HG02571 (cell line): ENCODE measurements at regions not wholly inside any gene's neighbourhood (a gene's known extent, or its start where the extent isn't known, plus 50 kb on each side); places are given as distances from the start of the nearest gene placed in this dataset.
"Not testable (repeated sequence)": the region's sequence is repeated elsewhere in the genome, so short reads cannot be mapped to it uniquely, and the experiment has no call there.

Source experiments
- ATAC-seq: cut with Tn5 transposase; IDR thresholded peaks from one replicate; pipeline ENCODE4 v1.9.1; 2021; ENCODE audit warnings: mild to moderate bottlenecking, moderate library complexity; ENCODE audit not compliant: unreplicated experiment

DNA sequence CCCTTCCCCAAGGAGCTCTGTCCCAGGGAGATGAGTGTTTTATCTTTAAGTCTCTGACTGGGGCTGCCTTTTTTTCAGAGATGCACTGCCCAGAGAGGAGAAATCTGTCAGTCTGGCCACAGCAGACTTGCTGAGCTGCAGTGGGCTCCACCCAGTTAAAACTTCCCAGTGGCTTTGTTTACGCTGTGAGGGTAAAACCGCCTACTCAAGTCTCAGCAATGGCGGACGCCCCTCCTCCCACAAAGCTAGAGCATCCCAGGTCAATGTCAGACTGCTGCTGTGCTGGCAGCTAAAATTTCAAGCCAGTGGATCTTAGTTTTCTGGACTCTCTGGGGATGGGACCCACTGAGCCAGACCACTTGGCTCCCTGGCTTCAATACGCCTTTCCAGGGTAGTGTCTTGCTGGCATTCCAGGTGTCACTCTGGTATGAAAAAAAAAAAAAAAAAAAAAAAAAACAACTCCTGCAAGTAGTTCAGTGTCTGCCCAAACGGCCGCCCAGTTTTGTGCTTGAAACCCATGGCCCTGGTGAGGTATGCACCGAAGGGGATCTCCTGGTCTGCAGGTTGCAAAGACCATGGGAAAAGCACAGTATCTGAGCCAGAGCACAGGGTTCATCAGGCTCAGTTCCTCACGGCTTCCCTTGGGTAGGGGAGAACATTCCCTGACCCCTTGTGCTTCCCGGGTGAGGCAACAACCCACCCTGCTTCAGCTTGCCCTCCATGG, 1616.1 kb upstream of the ADGRL3 start:
- no peak for ATAC-seq

DNA sequence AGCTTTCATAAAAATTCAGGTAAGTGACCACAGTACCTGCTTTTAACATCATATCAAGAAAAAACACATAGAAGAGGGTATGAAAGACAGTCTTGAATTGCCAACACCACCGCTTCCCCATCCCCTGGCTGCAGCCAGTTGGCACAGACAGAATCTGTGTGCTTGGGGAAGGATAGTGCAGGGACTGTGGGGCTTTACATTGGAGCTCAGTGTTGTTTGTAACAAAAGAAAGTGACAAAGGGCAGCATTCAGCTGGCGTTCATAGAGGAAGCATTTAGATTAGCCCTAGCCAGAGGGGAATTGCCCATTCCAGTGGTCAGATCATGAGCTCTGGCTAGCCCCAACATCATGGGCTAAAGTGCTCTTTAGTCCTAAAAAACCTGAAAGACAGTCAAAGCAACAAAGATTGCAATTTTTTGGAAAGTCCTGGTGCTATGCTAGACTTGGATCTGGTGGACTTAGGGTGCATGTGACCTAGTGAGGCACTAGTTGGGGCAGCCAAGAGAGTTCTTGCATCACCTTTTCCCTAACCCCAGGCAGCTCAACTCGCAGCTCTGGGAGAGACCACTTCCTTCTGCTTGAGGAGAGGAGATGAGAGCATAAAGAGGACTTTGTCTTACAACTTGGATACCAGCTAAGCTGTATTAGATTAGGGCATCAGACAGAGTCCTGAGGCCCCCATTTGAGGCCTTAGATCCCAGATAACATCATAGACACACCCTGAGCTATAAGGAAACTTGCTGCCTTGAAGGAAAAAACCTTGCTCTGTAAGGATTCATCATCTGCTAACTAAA, 1602.4 kb upstream of the ADGRL3 start:
- no peak for ATAC-seq

DNA sequence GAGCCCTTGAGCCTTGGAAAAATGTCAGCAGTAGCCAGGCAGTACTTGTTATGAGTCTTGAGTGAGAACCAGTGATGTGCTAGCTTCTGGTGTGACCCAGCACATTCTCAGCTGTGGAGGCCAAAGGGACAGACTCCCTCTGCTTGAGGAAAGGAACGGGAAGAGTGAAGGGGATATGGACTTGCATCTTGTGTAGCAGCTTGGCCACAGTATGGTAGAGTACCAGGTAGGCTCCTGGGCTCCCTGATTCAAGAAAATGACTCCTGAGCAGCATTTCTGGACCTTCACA, 1601.9 kb upstream of the ADGRL3 start:
- no peak for ATAC-seq

GRCh38 chr4:59608466-59608865, 1591.7 kb upstream of the ADGRL3 start:
- no peak for ATAC-seq

DNA sequence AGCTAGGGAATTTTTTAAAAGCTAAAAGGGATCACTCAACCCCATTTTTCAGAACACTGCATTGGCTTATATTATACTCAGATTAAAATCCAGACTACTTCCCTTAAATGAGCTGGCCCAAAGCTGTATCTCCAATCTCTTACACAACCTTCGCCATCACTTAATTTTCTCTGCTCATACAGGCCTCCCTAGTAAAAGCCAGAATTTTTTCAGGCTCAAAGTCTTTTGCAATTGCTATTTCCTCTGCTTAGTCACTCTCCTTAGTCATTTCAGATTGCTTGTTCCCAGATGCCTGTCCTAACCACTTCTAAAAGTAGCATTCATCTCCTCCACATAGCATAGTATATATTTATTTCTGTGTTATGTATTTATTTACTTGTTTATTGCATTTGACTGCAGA, 1587.9 kb upstream of the ADGRL3 start:
- no peak for ATAC-seq

DNA sequence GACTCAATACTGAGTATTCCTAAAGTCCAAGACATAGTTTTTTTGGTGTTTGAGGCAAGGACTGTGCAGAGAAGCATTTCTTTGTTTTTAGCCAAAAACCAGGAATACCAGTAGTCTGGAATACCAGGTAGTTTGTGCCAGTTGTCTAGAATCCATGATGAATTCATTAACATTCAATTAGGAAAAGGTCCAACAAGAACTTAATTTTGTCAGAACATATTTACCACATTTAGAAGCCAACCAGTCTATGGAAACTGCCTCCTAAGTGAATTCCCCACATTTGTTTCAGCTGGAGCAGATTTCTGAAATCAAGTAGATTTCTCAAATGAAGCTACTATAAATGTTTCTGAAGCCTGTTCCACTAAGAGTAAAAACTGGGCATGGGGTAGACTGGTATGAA, 1584.8 kb upstream of the ADGRL3 start:
- ATAC-seq, result no peak

- no peak for ATAC-seq
Observed at GRCh38 chr4:59629348-59629747, 1570.8 kb upstream of the ADGRL3 start.

- ATAC-seq, result no peak
Observed at GRCh38 chr4:59630235-59630634, 1569.9 kb upstream of the ADGRL3 start.

DNA sequence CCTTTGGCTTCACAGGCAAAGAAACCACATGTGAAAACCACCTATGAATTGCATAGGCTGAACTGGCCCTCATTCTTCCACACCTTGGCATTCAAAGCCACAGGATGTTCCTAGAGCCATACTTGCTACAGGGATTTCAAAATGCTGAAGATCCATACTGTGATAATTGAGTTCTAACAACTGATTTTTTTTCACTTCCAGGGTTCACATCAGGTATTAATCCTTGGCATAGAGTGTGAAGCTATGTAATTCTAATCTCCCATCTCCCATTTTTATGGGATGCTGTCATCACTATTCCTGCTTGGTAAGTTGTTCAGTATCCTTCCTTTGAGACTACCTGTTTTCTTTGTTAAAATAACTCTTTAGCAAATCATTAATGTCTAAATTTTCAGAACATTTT, 1569.2 kb upstream of the ADGRL3 start:
- ATAC-seq, result no peak

DNA sequence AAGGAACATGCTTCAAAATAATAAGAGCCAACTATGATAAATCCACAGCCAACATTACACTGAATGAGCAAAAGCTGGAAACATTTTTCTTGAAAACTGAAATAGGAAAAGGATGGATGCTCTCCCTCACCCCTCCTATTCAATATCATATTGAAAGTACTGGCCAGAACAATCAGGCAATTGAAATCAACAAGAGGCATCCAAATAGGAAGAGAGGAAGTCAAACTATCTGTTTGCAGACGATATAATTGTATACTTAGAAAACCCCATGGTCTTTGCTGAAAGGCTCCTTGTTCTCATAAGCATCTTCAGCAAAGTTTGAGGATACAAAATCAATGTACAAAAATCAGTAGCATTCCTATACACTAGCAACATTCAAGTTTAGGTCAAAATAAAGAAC, 1562.5 kb upstream of the ADGRL3 start:
- no peak for ATAC-seq

DNA sequence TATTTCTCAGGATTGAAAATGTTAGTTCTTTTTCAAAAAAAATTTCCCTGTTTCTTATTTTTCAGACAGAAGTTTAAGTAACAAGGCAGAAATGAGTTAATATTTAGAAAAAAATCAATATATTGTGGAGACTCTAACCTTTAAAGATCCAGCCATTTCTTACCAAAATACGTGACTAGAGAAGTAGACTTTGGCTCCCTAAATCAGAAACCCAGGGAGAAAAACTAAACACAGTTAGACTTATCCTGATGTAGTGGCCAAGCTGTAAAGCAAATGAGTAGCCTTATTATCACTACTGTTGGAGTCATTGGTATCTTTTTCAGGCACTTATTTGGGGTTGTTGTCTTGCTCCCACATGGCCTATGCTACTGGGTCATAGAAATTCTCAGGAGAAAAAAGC, 1556.4 kb upstream of the ADGRL3 start:
- no peak for ATAC-seq

DNA sequence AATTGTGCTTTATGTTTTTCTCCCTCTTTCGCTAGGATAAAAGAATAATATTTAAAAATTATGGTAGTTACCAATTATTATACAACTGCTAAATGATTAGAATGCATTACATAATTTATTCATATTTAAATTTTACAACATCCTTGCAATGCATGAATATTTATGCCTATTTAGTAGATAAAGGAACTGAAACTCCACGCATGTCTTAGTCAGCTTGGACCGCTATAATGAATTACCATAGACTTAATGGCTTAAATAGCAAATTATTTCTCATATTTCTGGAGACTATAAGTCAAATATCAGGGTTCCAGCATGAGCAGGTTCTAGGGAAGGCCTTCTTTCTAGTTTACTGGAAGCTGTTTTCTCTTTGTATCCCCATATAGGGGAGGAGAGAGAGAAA, 1555.4 kb upstream of the ADGRL3 start:
- ATAC-seq, result no peak

DNA sequence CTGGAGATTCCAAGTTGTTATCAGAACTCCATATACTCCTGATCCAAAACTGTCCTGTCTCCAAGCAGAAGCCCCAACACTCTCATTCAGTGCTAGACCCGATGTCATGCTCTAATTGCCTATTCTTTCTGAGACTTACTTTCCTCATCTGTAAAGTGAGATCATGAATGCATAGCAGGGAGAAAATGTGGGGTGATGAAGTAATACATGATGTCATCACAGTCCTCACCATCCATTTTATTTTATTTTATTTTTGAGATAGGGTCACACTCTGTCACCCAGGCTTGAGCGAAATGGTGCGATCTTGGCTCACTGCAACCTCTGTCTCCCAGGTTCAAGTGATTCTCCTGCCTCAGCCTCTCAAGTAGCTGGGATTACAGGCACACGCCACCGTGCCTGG, 1554.0 kb upstream of the ADGRL3 start:
- no peak for ATAC-seq

DNA sequence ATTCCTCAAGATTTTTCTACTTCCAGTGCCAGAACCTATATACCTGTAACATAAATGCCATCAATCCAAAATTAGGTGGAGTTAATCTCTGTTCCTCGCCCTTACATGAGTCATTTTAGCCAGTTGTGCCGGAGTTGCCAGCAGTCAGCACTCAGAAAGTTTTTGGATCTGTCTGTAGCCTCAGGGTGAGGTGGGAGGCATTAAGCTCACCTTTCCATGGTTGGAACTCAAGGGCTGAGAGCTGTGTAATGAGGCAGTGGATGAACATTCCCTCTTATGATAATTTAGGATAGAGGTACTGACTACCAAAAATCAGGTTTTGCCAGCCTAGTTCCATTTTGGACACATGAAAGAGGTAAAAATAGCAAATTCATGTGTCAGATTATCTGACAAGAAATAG, 1553.1 kb upstream of the ADGRL3 start:
- ATAC-seq, result no peak

DNA sequence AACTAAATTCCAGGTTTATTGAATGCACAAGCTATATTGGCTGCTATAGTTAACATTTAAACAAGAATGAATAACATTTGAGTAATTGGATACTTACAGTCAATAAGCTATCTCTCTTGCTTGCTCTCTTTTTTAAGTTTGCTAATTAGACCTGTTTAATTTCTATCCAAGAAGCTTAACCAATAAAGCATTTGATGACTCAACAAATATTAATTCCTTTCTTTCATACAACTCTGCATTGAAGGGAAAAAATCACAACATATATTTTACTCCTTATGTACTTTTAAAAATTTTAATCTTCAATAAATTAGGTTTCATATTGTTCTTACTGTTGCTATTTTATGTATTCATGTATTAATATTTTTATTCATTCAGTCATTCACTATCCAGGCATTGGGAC, 1552.6 kb upstream of the ADGRL3 start:
- no peak for ATAC-seq

DNA sequence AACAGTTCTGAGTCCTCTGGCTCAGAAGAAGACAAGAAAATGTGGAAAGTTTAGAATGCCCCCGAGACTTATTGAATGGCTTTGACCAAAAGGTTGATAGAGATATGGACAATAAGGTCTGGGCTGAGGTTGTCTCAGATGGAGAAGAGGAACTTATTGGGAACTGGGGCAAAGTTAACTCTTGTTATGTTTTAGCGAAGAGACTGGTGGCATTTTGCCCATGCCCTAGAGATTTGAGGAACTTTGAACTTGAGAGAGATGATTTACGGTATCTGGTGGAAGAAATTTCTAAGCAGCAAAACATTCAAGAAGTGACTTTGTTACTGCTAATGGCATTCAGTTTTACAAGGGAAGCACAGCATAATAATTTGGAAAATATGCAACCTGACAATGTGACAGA, 1549.3 kb upstream of the ADGRL3 start:
- no peak for ATAC-seq

- no peak for ATAC-seq
Observed at GRCh38 chr4:59655996-59656395, 1544.1 kb upstream of the ADGRL3 start.

GRCh38 chr4:59664771-59665170, 1535.4 kb upstream of the ADGRL3 start:
- ATAC-seq, result no peak

GRCh38 chr4:59666645-59667044, 1533.5 kb upstream of the ADGRL3 start:
- no peak for ATAC-seq

GRCh38 chr4:59671037-59671436, 1529.1 kb upstream of the ADGRL3 start:
- no peak for ATAC-seq

DNA sequence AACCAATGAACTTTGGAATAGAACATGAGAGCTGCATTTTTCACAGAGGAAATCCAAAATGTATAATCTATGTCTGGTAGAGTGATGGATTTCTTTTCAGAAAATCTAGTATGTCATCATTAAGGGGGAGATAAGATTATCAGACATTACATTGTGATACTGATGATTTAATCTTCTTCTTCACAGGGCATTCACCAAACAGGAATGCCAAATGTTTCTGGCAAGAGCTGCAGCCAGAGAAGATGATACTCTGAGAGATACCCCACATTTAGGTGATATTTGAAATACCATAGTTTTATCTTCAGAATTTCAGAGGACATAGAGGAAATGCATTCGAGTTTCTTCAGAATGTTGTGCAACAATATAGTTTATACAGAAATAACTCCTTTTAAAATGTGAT, 1523.7 kb upstream of the ADGRL3 start:
- no peak for ATAC-seq

DNA sequence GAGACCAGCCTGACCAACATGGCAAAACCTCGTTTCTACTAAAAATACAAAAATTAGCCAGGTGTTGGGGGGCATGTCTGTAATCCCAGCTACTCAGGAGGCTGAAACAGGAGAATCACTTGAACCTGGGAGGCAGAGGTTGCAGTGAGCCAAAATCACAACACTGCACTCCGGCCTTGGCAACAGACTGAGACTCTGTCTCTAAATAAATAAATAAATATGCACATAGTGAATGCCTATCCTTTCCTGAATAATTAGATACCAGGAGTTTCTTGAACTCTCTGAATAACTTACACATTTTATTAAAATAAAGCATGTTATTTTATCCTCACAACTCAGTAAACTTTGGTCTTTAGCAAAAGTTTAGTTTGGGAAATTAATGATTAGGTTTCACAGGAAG, 1523.1 kb upstream of the ADGRL3 start:
- ATAC-seq, result not testable (repeated sequence)

- ATAC-seq, result no peak
Observed at GRCh38 chr4:59685626-59686025, 1514.5 kb upstream of the ADGRL3 start.
